ENCODE measurements at regions not wholly inside any gene's neighbourhood (a gene's known extent, or its start where the extent isn't known, plus 50 kb on each side); places are given as distances from the start of the nearest gene placed in this dataset.
"Not testable (repeated sequence)": the region's sequence is repeated elsewhere in the genome, so short reads cannot be mapped to it uniquely, and the experiment has no call there.

DNA sequence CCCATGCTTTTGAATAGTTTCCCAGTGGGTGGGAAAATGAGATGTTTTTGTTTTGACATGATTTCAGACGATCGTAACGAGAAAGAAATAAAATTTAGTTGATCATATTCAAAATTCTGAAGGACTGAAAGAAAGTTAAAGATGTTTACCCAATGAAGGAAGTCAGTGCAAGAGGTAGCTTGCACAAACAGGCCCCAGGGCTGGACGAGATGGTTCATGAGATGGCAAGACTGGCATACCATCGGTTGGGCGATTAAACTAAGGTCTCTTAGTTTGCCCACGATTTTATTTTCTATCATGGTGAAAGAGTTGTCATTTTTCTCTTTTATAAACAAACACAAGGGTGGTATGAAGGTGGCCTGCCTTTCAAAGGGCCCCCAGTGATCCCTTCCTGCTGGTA lies 124.5 kb upstream of the TBX5 start:
- Mint-ChIP-seq H3K4me1 (ENCODE audit: low read depth) (no peaks in the 10 kb centered on the region), H3K27ac (no peak overlapping the region), H3K27me3 (no peaks in the 10 kb centered on the region), H3K36me3 (ENCODE audit: insufficient read depth) (no peaks in the 10 kb centered on the region), H3K4me3 (ENCODE audit: low read depth) (no peak overlapping the region), H3K9me3 (ENCODE audit: low read depth) (no peaks in the 10 kb centered on the region)
- TF ChIP-seq CTCF (IDR thresholded peaks at IDR 0.05; ENCODE audit: unreplicated experiment), result no peak
- DNase-seq (ENCODE audit: low spot score, unreplicated experiment), result no peak

- Mint-ChIP-seq H3K9me3 (ENCODE audit: low read depth) (no peaks in the 10 kb centered on the region), H3K4me1 (ENCODE audit: low read depth) (no peaks in the 10 kb centered on the region), H3K36me3 (ENCODE audit: insufficient read depth) (no peaks in the 10 kb centered on the region), H3K27ac (no peak overlapping the region), H3K4me3 (ENCODE audit: low read depth) (no peak overlapping the region), H3K27me3 (no peaks in the 10 kb centered on the region)
- no peak for TF ChIP-seq CTCF (IDR thresholded peaks at IDR 0.05; ENCODE audit: unreplicated experiment)
- no peak for DNase-seq (ENCODE audit: low spot score, unreplicated experiment)
Observed at GRCh38 chr12:114529966-114530365, 124.0 kb upstream of the TBX5 start.

DNA sequence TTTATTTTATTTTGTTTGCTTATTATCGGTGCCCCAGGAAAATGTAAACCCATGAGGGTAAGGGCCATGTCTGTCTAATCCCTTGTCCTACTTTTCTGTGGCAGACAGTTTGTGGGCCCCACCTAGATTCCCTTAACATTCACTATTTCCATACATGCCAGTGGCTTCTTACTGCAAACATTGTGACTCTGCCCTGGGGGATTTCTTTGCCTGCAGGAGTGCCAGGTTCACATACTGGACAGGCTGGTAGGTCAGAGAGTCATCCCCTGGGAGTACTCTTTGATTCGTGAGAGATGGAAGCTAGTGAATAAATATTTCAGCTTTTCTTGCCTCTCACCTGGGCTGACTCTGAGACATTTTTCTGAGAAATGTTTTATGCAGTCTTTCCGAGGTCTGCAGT lies 122.8 kb upstream of the TBX5 start:
- no peaks in the 10 kb centered on the region for H3K27me3 Mint-ChIP-seq
- H3K9me3 Mint-ChIP-seq (ENCODE audit: low read depth), result peaks cover 4% of the 10 kb centered on the region
- H3K27ac Mint-ChIP-seq, result no peak overlapping the region
- no peak overlapping the region for H3K4me3 Mint-ChIP-seq (ENCODE audit: low read depth)
- H3K4me1 Mint-ChIP-seq (ENCODE audit: low read depth), result no peaks in the 10 kb centered on the region
- DNase-seq (ENCODE audit: low spot score, unreplicated experiment), result no peak
- H3K36me3 Mint-ChIP-seq (ENCODE audit: insufficient read depth), result no peaks in the 10 kb centered on the region
- no peak for TF ChIP-seq CTCF (IDR thresholded peaks at IDR 0.05; ENCODE audit: unreplicated experiment)

DNA sequence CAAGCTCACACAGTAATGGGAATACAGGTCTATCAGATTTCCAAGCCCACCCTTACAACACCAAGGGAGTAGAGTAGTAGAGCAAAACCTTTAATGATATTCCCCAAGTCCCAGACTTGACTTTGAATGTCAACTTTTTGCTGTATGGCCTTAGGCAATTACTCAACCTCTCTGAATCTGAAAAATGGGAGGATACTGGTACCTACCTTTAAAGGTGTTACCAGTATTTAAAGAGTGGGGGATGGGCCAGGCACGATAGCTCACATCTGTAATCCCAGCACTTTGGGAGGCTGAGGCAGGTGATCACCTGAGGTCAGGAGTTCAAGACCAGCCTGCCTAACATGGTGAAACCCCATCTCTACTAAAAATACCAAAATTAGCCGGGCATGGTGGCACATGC lies 115.2 kb upstream of the TBX5 start:
- not testable (repeated sequence) for H3K27ac Mint-ChIP-seq; H3K36me3 Mint-ChIP-seq (ENCODE audit: insufficient read depth); H3K27me3 Mint-ChIP-seq; H3K4me1 Mint-ChIP-seq (ENCODE audit: low read depth); H3K4me3 Mint-ChIP-seq (ENCODE audit: low read depth); DNase-seq (ENCODE audit: low spot score, unreplicated experiment); H3K9me3 Mint-ChIP-seq (ENCODE audit: low read depth)

- DNase-seq (ENCODE audit: low spot score, unreplicated experiment), result no peak
- peaks cover 16% of the 10 kb centered on the region for H3K27me3 Mint-ChIP-seq
- no peak overlapping the region for H3K27ac Mint-ChIP-seq
- no peaks in the 10 kb centered on the region for H3K4me1 Mint-ChIP-seq (ENCODE audit: low read depth)
- no peaks in the 10 kb centered on the region for H3K9me3 Mint-ChIP-seq (ENCODE audit: low read depth)
- no peaks in the 10 kb centered on the region for H3K36me3 Mint-ChIP-seq (ENCODE audit: insufficient read depth)
- no peak for TF ChIP-seq CTCF (IDR thresholded peaks at IDR 0.05; ENCODE audit: unreplicated experiment)
- H3K4me3 Mint-ChIP-seq (ENCODE audit: low read depth), result no peak overlapping the region
Observed at GRCh38 chr12:114512351-114512750, 106.4 kb upstream of the TBX5 start.

DNA sequence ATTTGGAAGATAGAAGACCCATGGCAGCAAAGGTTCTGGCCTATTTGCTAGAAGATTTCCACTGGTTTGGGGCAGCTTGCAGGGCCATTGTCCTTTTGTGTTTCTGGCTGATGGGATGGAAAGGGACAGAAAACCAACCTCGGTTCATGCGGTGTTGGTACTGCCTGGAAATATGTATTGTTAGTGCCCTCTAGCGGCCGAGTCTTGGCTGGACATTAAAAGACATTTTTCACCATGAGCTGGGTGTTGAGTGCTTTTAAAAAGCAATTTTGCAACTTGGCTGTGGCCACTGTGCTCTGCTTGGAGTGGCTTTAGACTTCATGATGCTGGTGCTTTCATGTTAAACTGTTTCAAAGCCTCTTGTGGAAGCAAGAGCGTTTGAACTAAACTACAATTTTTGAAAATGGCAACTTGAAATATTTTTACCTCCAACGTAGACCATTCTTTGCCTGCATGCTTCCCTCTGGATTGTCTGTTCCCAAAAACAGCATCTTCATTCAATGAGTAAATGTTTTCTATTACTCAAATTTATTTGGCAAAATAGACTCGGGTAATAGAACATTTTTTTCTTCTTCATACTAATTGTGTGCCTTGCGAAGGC lies 102.7 kb upstream of the TBX5 start:
- Mint-ChIP-seq H3K4me1 (ENCODE audit: low read depth) (no peaks in the 10 kb centered on the region), H3K36me3 (ENCODE audit: insufficient read depth) (no peaks in the 10 kb centered on the region), H3K9me3 (ENCODE audit: low read depth) (no peaks in the 10 kb centered on the region), H3K27ac (no peak overlapping the region), H3K4me3 (ENCODE audit: low read depth) (no peak overlapping the region), H3K27me3 (peaks cover 28% of the 10 kb centered on the region)
- peak; percentile 64 for DNase-seq (ENCODE audit: low spot score, unreplicated experiment)
- TF ChIP-seq CTCF (IDR thresholded peaks at IDR 0.05; ENCODE audit: unreplicated experiment), result peak; percentile 83

Data from progenitor cell of endocrine pancreas (in vitro differentiated cells).